ENCODE measurements at regions not wholly inside any gene's neighbourhood (a gene's known extent, or its start where the extent isn't known, plus 50 kb on each side); places are given as distances from the start of the nearest gene placed in this dataset.

- no peak overlapping the region for H3K27ac ChIP-seq
- no peaks in the 10 kb centered on the region for H3K27me3 ChIP-seq (ENCODE audit: control insufficient read depth, insufficient read depth, low read length)
- H2AFZ ChIP-seq = no peak overlapping the region
- no peaks in the 10 kb centered on the region for H3K79me2 ChIP-seq
- TF ChIP-seq, protein P1, sequence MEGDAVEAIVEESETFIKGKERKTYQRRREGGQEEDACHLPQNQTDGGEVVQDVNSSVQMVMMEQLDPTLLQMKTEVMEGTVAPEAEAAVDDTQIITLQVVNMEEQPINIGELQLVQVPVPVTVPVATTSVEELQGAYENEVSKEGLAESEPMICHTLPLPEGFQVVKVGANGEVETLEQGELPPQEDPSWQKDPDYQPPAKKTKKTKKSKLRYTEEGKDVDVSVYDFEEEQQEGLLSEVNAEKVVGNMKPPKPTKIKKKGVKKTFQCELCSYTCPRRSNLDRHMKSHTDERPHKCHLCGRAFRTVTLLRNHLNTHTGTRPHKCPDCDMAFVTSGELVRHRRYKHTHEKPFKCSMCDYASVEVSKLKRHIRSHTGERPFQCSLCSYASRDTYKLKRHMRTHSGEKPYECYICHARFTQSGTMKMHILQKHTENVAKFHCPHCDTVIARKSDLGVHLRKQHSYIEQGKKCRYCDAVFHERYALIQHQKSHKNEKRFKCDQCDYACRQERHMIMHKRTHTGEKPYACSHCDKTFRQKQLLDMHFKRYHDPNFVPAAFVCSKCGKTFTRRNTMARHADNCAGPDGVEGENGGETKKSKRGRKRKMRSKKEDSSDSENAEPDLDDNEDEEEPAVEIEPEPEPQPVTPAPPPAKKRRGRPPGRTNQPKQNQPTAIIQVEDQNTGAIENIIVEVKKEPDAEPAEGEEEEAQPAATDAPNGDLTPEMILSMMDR (IDR thresholded peaks at IDR 0.05) = no peak
- H3K4me2 ChIP-seq (ENCODE audit: low read length) = no peak overlapping the region
- no peaks in the 10 kb centered on the region for H3K36me3 ChIP-seq (ENCODE audit: control insufficient read depth, insufficient read depth, low read length)
- no peak overlapping the region for H3K4me3 ChIP-seq (ENCODE audit: low read depth, low read length)
- no peaks in the 10 kb centered on the region for H3K9me3 ChIP-seq (ENCODE audit: control insufficient read depth, low read length)
- no peak overlapping the region for H3K9ac ChIP-seq
- no peaks in the 10 kb centered on the region for H3K4me1 ChIP-seq
These were observed 61.4 kb upstream of the PJA1 start for GRCh38 chrX:69226459-69227158.

DNA sequence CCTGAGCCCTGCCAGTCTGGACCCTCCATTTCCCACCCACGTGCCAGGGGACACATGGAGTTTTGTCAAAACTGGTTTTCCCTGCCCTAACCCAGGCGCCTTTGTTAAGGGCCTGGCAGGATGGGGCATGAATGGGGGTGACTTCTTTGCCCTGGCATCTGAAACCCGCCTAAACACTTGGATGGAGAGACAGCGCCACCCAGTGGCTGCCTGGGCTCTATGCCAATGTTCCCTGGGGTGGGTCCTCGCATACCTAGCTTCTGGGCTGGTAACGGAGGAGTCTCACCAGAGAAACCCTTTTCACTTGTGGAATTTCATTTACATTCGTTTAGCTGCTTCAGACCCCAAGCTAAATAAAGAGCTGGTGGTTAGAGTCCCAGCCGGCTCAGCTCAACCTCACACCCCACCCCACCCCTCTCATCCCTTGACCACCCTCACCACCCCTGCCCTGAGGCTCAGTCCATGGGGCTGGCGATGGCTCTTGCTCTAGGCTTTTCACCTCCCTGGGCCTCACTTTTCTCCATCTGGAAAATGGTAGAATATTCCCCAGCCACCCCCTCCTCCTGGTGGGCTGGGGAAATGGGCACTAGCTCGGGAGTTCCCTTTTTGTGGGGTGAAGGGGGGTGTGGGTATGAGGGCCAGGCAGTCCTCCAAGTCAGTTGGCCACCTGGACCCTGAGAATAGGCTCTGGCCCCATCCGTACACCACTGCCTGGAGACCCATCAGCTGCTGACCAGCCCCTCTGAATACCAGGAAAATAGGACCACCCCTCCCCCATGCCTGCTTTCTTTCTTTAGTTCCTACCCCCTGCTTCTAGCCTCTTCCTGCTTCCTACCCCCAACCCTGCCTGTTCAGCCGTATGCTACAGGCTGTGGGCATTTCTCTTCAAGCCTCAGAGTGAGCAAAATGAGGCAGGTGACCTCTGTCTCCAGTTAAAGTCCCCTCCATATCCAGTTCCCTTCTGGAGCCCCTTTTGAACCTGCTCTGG lies 57.1 kb upstream of the PJA1 start:
- Histone ChIP-seq H3K4me2 (ENCODE audit: low read length) (no peak overlapping the region), H3K4me1 (no peaks in the 10 kb centered on the region), H3K27ac (no peak overlapping the region), H3K27me3 (ENCODE audit: control insufficient read depth, insufficient read depth, low read length) (no peaks in the 10 kb centered on the region), H3K36me3 (ENCODE audit: control insufficient read depth, insufficient read depth, low read length) (no peaks in the 10 kb centered on the region), H3K9ac (no peak overlapping the region), H3K4me3 (ENCODE audit: low read depth, low read length) (no peak overlapping the region), H3K9me3 (ENCODE audit: control insufficient read depth, low read length) (no peaks in the 10 kb centered on the region), H3K79me2 (no peaks in the 10 kb centered on the region), H2AFZ (no peak overlapping the region)
- TF ChIP-seq, protein P1 (IDR thresholded peaks at IDR 0.05) = peak; percentile 79

- no peak overlapping the region for H3K9ac ChIP-seq
- H3K79me2 ChIP-seq = no peaks in the 10 kb centered on the region
- no peaks in the 10 kb centered on the region for H3K9me3 ChIP-seq (ENCODE audit: control insufficient read depth, low read length)
- H3K4me2 ChIP-seq (ENCODE audit: low read length) = no peak overlapping the region
- H2AFZ ChIP-seq = no peak overlapping the region
- H3K4me1 ChIP-seq = peaks cover 7% of the 10 kb centered on the region
- TF ChIP-seq, protein P1 (IDR thresholded peaks at IDR 0.05) = no peak
- no peaks in the 10 kb centered on the region for H3K36me3 ChIP-seq (ENCODE audit: control insufficient read depth, insufficient read depth, low read length)
- no peak overlapping the region for H3K4me3 ChIP-seq (ENCODE audit: low read depth, low read length)
- no peak overlapping the region for H3K27ac ChIP-seq
- no peaks in the 10 kb centered on the region for H3K27me3 ChIP-seq (ENCODE audit: control insufficient read depth, insufficient read depth, low read length)
These were observed 56.2 kb upstream of the PJA1 start for GRCh38 chrX:69221239-69222102.

DNA sequence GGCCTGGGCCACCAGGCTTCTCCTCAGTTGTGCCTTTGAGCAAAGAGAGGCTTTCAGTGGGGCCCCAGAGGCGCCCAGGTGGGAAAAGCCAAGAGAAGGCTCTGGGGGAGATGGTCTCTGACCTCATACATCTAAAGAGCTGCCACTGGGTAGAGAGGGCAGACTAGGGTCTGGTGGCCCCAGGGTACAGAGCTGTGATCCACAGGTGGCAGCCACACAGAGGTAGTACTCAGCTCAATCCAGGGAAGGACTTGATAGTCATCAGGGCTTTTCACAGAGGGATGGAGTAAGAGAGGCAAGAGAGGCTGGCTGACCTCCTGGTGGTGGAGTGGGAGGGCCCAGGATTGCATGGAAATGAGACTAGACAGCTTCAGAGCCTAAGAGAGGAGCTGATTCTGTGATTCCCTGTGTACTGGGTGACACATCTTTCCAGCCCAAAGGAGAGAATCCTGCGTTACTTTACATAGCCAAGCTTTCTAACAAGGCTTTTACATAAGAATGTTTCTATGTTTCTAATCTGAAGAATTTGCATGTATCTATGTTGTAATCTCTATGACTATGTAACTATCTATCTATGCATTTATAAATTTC lies 53.2 kb upstream of the PJA1 start:
- no peak overlapping the region for H3K4me2 ChIP-seq (ENCODE audit: low read length)
- H3K27ac ChIP-seq = no peak overlapping the region
- H2AFZ ChIP-seq = no peak overlapping the region
- no peak overlapping the region for H3K9ac ChIP-seq
- H3K9me3 ChIP-seq (ENCODE audit: control insufficient read depth, low read length) = no peaks in the 10 kb centered on the region
- no peaks in the 10 kb centered on the region for H3K27me3 ChIP-seq (ENCODE audit: control insufficient read depth, insufficient read depth, low read length)
- no peaks in the 10 kb centered on the region for H3K36me3 ChIP-seq (ENCODE audit: control insufficient read depth, insufficient read depth, low read length)
- peaks cover 7% of the 10 kb centered on the region for H3K4me1 ChIP-seq
- H3K4me3 ChIP-seq (ENCODE audit: low read depth, low read length) = no peak overlapping the region
- H3K79me2 ChIP-seq = no peaks in the 10 kb centered on the region
- TF ChIP-seq, protein P1 (IDR thresholded peaks at IDR 0.05) = no peak

Measured in parathyroid adenoma (tissue), 2 donors.